ENCODE measurements at regions not wholly inside any gene's neighbourhood (a gene's known extent, or its start where the extent isn't known, plus 50 kb on each side); places are given as distances from the start of the nearest gene placed in this dataset.

DNA sequence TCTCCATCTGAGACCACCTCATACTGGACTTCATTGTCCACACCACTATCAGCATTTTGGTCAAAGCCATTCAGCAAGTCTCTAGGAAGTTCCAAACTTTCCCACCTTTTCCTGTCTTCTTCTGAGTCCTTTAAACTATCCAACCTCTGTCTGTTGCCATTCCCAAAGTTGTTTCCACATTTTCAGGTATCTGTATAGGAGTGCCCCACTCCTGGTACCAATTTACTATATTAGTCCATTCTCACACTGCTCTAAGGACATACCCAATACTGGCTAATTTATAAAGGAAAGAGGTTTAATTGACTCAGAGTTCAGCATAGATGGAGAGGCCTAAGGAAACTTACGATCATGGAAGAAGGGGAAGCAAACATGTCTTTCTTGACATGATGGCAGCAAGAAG lies 292.2 kb upstream of the ATXN7L3B start:
- Histone ChIP-seq H3K9ac (ENCODE audit: extremely low read depth, insufficient read length, low read length) (no peak overlapping the region), H2BK15ac (ENCODE audit: low read depth, low read length) (no peak overlapping the region), H3K9me3 (ENCODE audit: control insufficient read depth, low read depth, low read length) (no peaks in the 10 kb centered on the region), H2BK5ac (ENCODE audit: insufficient read length, low read length) (no peak overlapping the region), H3K23ac (ENCODE audit: insufficient read length, low read depth, low read length) (no peak overlapping the region), H4K8ac (replicated peaks; ENCODE audit: insufficient read length, low read depth, low read length) (no peak overlapping the region), H2BK120ac (ENCODE audit: low read depth, low read length, poor library complexity, severe bottlenecking) (no peak overlapping the region), H3K4ac (ENCODE audit: low read depth, low read length) (no peak overlapping the region), H2AFZ (ENCODE audit: low read length) (no peak overlapping the region), H3K27ac (ENCODE audit: insufficient read length, low read depth, low read length) (no peak overlapping the region), H2BK20ac (ENCODE audit: low read depth, low read length, poor library complexity, severe bottlenecking) (no peak overlapping the region), H3K79me1 (ENCODE audit: insufficient read depth, low read depth, low read length, poor library complexity, severe bottlenecking) (no peaks in the 10 kb centered on the region), H4K20me1 (ENCODE audit: control insufficient read depth, insufficient read depth, insufficient read length) (no peaks in the 10 kb centered on the region), H3K4me2 (ENCODE audit: insufficient read depth, insufficient read length, low read length) (no peak overlapping the region), H4K5ac (ENCODE audit: insufficient read length, low read depth, low read length) (no peak overlapping the region), H4K91ac (ENCODE audit: insufficient read length, low read depth, low read length) (no peak overlapping the region), H3K79me2 (ENCODE audit: insufficient read depth, low read length) (no peaks in the 10 kb centered on the region), H3K18ac (ENCODE audit: insufficient read length, low read depth, low read length) (no peak overlapping the region), H3K56ac (ENCODE audit: insufficient read length, low read depth, low read length) (no peak overlapping the region), H3K14ac (ENCODE audit: insufficient read depth, low read length) (no peak overlapping the region), H3K23me2 (ENCODE audit: insufficient read length, low read depth, low read length, poor library complexity, severe bottlenecking) (no peaks in the 10 kb centered on the region), H2BK12ac (ENCODE audit: insufficient read length, low read depth, low read length) (no peak overlapping the region), H3K4me1 (ENCODE audit: insufficient read depth, low read length) (no peaks in the 10 kb centered on the region), H3T11ph (ENCODE audit: low read length) (no peak overlapping the region), H3K27me3 (ENCODE audit: insufficient read depth, low read length) (no peaks in the 10 kb centered on the region), H2AK5ac (ENCODE audit: insufficient read length, low read length) (no peak overlapping the region)
- Mint-ChIP-seq H3K4me3 (no peak overlapping the region), H3K4me1 (peaks cover 0 to 4% of the 10 kb centered on the region in 2 experiments; a peak in 1 of 4 replicates), H3K36me3 (ENCODE audit: insufficient read depth in 1 of 3, low read depth in 3 of 3) (peaks cover 0 to 10% (median 7%) of the 10 kb centered on the region in 3 experiments; a peak in 4 of 7 replicates), H3K9me3 (peaks cover 7 to 9% of the 10 kb centered on the region in 2 experiments; a peak in 4 of 5 replicates), H3K27ac (no peak overlapping the region), H3K27me3 (ENCODE audit: low read depth) (no peaks in the 10 kb centered on the region; the same call in 1 of the 2 replicates)
- no CpG with 5 or more reads among the region's 1 CpG for WGBS (ENCODE audit: extremely low coverage, insufficient read length, low lambda C conversion rate)
- DNase-seq: no peak
- TF ChIP-seq, protein P1, sequence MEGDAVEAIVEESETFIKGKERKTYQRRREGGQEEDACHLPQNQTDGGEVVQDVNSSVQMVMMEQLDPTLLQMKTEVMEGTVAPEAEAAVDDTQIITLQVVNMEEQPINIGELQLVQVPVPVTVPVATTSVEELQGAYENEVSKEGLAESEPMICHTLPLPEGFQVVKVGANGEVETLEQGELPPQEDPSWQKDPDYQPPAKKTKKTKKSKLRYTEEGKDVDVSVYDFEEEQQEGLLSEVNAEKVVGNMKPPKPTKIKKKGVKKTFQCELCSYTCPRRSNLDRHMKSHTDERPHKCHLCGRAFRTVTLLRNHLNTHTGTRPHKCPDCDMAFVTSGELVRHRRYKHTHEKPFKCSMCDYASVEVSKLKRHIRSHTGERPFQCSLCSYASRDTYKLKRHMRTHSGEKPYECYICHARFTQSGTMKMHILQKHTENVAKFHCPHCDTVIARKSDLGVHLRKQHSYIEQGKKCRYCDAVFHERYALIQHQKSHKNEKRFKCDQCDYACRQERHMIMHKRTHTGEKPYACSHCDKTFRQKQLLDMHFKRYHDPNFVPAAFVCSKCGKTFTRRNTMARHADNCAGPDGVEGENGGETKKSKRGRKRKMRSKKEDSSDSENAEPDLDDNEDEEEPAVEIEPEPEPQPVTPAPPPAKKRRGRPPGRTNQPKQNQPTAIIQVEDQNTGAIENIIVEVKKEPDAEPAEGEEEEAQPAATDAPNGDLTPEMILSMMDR (conservative IDR thresholded peaks at IDR 0.05): no peak

Data from H9 (cell line).